Esophagus squamous epithelium (tissue), 4 donors: ENCODE measurements at regions not wholly inside any gene's neighbourhood (a gene's known extent, or its start where the extent isn't known, plus 50 kb on each side); places are given as distances from the start of the nearest gene placed in this dataset.

ENCODE experiments used
- CTCF ChIP-seq, 6 experiments: fragments of 450-650 bp in 4 of 6; fragments of 200-600 bp in 2 of 6; sonication (generic) in 2 of 6; IDR thresholded peaks; one replicate each; pipeline ENCODE4 v1.5.1; 2016 to 2019; ENCODE audit warnings: antibody characterized with exemption in 6 of 6, mild to moderate bottlenecking in 4 of 6, moderate library complexity in 4 of 6
- POLR2A ChIP-seq, 4 donors: fragments of 450-650 bp; IDR thresholded peaks; one replicate each; pipeline ENCODE4 v1.6.1; 2017; ENCODE audit warnings: antibody characterized with exemption in 4 of 4, mild to moderate bottlenecking in 4 of 4, moderate library complexity in 3 of 4

GRCh38 chr2:52929412-52929811, 838.2 kb upstream of the CHAC2 start:
- TF ChIP-seq CTCF (IDR thresholded peaks at IDR 0.05) (no peak), POLR2A (IDR thresholded peaks at IDR 0.05) (no peak)
